HT1080 (cell line): ENCODE measurements at regions not wholly inside any gene's neighbourhood (a gene's known extent, or its start where the extent isn't known, plus 50 kb on each side); places are given as distances from the start of the nearest gene placed in this dataset.

ENCODE experiments used
- DNase-seq: peaks from one replicate; pipeline ENCODE4 v3.0.0-alpha.2; 2015; ENCODE audit warnings: low read depth

DNA sequence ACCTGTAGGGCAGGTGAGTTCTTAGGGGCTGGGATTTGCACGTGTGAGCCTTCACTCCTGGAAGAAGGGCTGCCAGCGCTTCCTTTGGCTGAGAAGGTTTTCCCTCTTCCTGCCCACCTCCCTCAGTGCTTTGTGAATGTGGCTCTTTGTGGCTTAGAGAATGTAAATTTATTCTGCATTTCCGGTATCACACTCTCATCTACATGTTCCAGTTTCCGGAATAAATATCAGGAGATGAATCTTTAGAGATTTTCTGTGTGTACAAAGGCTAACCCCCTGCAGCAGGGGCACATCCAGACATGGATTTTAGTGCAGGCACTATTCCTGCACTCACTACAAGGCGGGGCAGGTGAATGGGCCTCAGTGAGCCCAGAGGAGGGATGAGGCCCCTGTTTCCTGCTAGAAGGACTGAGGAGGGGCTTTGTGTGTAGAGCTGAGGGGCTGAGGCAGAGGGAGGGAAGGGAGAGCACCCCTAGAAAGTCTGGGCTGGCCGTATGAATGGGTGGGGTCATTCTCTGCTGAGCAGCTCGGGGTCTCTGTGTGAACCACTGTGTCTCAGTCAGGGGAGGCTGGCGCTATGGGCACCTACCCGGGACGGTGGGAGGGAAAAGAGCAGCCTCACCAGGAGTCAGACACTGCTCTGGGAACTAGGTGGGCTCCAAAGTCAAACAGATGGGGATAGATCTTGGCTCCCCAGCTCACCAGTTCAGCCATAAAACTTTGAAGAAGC lies 207.5 kb downstream of the MATN1 start:
- DNase-seq: no peak

DNA sequence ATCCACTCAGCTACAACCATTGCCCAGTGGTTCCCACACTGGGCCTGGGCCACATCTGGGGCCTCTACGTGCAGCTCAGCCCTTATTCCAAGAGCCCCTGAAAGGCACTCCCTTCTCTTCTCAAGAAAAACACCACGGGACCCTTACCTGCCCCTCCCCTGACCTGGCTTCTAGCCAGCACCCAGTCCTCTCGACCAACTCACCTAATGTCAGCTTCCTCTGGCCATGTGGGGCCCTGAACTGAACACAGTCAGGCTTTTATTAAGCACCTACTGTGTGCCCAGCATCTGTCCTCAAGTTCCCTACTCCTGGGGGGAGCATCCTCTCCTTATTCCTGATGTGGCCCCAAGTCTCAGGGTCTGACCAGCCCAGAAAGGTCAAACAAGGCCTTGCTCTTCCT lies 208.4 kb downstream of the MATN1 start:
- DNase-seq: no peak

DNA sequence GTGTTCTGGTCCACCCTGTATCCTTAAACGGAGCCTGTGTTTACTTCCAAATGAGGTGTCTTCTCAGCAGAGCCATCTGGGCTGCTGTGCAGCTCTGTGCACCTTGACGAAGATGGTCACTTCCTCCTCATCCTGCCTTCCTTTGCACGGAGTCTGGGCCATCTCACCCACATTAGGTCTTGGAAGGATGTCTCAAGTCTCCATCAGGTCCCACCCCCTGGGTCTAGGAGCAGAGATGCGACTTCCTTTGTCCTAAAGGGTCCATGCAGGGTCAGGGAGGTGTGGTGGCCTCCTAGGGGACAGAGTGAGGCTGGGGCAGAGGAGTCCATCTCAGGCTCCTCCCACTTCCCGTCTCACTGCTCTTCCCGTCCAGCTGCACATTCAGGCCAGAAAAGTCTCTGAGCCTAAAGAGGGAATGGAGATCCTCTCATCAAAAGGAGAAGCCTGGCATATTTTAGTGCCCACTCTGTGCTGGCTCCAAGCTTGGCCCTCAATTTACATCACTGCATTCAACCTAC lies 209.2 kb downstream of the MATN1 start:
- no peak for DNase-seq

DNA sequence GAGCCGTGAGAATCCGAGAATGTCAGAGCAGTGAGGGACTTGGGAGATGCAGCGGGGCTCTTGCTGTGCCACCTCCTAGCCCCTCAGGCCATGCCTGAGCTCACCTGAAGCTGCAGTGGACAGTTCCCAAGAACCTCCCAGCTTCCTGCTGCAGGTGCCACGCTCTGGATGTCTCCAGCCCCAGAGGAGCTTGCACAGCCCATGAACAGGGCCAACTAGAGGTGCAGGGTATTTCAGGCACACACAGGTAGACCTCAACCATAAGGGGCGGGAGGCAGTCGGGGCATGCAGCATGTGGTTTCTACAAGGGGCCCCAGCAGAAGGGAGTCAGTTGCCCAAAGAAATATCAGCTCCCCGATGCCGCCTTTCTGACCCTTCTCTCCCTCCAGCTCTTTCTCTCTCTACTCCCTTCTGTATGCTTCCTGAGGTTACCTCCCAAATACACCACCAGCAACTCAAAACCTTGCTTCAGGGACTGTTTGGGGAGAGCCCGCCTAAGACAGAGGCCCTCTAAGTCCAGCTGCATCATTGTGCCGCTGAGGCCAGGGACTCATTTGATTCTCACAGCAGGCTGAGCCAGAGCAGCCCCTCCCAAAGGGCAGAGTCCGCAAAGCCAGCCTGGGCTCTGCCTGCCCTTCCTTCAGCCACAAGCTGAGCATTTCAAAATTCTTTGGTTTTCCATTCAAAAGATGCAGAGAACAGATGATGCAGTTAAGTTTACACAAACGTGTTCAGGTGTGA lies 209.8 kb downstream of the MATN1 start:
- DNase-seq: no peak

DNA sequence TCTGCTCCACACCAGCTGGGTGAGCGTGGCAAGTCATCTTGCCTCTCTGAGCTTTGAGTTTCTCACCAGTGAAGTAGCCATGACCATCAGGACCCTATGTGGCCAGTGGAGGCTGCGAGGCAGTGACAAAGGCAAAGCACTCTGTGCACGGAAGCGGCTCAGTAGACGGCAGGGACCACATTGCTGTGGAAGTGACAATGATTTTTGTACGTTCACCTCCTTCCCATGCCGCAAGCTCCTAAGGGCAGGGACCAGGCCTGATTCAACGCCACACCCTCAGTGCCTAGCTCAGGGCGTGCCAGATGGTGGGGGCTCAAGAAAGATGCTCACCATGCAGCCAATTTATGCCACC lies 210.5 kb downstream of the MATN1 start:
- DNase-seq: no peak

DNA sequence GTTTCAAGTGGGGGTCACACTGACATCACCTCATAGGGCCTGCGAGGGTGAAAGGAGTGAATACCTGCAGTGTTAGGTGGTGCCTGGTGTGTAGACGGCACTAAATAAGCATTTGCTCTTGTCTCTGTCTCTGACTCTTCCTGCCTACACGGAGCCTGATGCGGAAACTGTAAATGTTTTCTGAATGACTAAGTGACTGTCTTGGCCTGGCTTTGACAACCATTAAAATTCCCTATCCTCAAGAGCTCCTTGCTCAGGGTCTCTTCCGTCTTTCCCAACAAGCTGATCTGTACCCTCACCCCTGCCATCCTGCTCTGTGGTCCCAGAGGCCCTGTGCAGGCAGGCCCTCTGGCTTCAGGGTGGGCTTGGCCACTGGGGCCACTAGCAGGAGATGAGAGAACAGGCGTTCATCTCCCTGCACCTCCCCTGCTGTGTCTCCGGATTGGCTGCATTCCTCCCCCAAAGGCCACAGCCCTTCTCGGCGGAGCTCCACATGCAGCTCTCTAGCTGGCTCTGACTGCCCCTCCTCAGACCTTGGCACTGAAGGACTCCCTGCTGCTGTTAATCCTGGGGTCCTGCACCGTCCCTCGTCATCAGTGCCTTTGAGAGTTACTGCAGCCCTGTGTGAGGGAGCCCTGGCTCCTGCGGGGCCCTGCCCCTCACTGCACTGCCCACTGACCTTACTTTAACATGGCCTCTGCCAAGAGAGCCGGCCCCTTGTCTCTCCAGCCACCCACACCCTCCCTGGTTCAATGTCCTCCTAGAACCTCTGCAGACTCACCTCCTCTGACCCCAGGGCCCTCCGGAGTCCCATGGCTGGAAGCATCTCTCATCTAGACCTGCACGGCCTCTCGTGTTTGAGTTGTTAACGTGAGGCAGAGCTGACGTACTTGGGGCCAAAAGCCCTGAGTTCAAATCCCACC lies 211.1 kb downstream of the MATN1 start:
- peak; percentile 63 for DNase-seq

DNA sequence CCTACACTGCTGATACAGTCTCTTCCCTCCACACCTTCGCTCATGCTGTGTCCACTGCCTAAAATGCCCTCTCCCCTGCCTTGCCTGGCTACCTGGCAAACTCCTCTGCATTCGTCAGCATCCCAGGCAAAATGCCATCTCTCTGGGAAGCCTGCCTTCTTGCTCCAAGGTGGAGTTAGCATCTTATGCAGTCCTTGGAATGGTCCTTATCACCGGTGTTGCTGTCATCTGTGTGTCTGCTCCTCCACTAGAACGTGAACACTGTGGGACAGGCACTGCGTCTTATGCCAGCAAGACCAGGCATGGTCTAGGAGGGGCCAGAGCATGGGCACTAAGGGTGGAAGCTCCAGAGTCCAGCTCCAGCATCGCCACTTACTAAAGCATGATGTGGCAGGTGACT lies 211.8 kb downstream of the MATN1 start:
- no peak for DNase-seq

DNA sequence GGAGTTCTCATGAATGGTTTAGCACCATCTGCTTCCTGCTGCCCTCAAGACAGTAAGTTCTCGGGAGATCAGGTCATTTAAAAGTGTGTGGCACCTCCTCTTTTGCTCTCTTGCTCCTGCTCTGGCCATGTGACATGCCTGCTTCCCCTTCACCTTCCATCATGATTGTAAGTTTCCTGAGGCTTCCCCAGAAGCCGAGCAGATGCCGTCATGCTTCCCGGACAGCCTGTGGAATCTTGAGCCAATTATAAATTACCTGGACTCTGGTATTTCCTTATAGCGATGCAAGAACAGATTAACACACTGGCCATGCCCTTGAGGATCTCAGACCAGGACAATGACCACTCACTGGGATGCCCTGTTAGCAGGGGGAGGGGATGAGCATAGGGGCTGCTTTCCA lies 212.3 kb downstream of the MATN1 start:
- DNase-seq: no peak

DNA sequence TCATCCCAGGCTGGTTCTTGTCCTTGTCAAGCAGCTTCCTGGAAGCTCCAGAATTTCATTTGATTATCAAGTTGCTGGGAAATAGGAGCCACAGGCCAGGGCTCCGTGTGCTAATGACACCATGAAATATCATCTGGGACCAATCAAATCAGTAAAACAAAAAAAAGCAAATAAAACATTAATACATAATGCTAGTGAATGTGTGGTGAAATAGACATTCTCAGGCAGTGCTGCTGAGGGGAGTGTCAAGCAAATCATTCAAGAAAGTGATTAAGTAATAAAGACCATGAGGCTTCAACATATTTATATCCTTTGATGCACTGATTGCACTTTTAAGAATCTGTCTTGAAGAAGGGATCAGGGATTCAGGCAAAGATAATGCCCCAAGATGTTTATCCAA lies 213.7 kb downstream of the MATN1 start:
- no peak for DNase-seq

DNA sequence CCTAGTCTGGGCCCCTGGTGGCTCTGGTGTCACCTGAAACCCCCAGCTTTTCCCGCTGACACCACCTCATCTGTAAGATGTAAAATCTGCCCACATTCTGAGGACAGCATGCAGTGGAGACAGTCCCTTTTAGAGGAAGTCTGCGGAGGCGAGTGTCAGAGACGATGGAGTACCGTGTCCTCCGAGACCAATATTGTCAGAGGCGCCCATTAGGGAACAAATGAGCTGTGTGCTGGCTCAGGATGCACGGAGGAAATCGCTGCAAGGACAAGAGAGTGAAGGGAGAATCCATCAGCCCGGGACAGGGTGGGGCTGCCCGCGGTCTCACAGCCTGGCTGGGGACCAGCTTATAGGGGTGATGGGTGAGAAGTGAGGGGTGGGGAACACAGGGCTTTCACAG lies 214.8 kb downstream of the MATN1 start:
- DNase-seq: no peak

DNA sequence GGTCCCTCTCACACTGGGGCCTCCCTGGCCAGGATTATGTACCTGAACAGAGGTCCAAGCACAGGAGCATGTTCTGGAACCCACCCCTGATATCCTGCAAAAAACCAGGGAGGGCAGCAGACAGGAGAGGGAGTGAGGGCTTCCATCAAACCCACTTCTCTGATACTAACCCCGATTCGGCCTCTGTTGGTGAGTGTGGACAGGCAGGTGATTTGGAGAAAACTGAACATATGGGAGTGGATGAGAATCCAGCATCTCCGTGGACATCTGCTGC lies 215.3 kb downstream of the MATN1 start:
- DNase-seq: no peak

DNA sequence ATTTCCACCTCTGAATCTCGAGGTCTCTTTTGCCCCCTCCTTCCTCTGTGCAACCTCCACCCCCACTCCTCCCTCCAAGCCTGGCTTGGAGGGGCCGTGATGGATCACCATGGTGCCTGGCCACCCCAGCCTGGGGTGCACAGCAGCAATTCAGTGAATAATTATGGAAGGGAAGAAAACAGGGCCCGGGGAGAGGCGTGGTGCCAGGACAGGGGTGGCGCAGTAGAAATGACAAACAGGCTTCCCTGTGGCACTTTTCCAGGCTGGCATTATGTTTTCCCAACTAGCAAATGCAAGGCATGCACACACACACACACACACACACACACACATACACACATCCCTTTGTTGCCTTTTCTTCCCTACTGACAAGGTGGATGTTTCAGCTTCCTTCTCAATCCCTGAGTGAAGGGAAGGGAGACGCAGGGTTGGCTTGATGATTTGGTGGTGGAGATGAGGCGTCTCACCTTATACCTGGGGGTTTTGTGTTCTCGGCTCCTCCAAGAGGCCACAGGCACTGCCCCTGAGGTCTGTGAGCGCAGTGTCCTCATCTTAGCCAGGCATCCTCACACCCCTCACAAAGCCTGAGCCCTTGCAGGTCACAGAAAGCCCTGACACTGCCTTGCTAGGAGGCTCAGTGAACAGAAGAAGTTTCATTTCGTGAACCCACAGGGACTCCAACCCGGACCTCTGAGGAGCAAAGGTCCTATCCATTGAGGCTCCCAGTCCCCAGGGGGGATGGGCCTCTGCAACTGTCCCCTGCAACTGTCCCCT lies 215.8 kb downstream of the MATN1 start:
- DNase-seq: no peak

DNA sequence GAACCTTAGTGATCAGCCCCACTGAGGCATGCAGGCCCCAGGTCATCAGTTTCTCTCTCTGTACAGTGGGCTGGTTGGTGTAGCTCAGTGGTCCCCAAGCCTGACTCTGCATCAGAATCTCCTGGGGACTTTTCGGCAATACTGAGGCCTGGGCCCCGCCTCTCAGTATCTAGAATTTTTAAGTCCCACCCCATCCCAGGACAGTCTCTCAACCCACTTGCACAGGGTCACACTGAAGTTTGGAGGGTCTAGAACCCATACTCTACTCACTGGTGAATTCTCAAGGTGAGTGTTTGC lies 216.4 kb downstream of the MATN1 start:
- DNase-seq: no peak

DNA sequence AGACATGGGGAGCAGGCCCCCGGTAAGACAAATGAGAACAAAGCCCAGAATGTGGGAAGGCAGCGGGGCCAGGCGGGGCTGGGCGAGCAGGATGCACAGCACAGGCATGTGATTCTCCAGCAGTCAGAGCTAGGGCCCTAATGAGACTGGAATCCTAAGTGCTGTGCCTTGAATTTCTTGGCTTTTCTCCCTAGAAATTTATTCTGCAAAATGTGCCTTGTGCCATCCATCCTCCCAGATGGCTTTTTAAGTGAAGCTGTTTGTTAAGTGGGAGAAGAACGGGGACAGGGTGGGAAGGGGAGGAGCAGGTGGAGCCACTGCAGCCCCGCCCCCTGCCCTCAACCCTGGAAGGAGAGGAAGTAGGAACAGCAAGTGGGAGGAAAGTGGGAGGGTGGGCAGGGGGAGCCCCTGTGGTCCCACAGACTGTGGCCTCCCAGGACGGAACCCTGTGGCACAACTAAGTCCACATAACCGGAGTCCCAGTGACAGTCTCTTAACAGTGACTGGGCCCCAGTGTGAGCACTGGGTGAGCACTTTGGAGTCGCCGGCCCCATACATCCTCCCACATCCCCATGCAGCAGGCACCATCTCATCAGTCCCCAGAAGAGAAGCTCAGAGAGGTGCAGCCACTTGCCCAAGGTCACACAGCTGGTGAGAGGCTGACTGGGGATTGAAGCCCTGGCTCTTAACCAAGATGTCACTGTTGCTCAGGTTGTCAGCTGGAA lies 216.9 kb downstream of the MATN1 start:
- no peak for DNase-seq

DNA sequence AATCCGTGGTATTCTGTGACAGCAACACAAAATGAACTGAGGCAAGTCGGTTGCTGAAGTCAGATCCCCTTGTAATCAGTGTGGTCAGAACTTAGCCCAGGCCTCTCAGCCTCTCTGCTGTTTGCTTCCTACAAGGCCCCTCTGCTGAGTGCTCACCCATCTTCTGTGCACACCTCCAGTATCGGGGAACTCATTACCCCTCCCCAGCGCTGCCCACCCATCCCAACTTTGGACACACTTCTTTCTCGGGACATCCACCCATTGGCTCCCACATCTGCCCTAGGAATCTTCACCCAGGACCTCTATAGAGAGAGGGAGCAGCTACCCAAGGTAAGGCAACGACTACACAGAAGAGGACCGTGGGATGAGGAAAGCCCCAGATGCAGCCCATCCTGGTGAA lies 217.5 kb downstream of the MATN1 start:
- DNase-seq: no peak

DNA sequence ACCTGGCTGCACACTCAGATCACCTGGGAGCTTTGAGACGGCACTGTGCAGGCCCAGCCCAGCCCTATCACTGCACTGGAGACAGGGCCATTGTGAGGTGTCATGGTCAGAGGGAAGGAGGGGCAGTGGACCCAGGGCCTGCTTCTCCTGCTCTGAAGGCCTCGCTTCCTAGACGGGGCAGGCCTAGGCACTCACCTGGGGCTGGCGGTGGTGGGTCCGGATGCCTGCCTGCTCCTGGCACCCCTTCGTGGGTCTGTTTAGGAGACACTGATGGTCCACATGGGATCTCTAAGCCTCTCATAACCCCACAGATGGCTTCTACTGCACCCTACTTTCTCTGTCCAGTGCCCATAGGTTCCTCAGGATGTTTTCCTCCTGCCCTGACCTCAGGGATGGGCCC lies 230.9 kb downstream of the MATN1 start:
- no peak for DNase-seq

DNA sequence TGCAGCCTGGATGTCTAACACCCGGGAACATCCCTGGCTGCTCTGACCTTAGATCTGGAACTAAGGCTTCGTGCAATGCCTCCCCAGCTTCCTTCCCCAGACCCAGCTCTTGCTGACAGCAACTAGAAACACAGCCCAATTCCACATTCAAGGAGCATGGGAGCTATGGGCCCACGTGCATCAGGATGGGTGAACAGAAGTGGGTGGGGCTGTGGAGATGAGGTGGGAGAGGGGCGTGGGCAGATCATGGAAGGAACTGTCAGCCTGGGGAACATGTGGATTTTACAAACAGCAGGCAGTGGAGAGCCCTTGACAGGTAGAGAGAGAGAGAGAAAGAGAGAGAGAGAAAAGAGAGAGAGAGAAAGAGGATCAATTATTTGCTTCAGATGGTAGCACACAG lies 231.6 kb downstream of the MATN1 start:
- DNase-seq: no peak

DNA sequence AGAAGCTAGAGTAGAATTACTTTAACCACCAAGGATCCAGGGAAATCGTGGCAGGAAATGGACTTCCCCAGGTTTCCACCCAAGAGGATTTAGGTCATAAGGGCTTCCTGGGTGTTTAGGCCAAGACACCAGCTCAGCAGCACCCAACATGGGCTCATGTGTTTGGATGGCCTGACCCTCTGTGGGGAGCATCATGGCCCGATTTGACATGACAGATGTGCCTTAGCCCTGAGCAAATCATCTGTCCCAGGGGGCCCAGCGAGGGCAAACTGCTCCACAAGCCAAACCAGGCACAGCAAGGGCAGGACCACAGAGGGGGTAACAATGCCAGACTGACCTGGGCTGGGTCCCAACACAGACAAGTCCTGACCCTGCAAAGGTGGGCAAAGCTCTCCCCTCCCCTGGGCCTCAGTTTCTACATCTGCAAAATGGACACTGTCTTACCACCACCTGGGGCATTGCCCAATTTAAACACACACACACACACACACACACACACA lies 232.8 kb downstream of the MATN1 start:
- no peak for DNase-seq

DNA sequence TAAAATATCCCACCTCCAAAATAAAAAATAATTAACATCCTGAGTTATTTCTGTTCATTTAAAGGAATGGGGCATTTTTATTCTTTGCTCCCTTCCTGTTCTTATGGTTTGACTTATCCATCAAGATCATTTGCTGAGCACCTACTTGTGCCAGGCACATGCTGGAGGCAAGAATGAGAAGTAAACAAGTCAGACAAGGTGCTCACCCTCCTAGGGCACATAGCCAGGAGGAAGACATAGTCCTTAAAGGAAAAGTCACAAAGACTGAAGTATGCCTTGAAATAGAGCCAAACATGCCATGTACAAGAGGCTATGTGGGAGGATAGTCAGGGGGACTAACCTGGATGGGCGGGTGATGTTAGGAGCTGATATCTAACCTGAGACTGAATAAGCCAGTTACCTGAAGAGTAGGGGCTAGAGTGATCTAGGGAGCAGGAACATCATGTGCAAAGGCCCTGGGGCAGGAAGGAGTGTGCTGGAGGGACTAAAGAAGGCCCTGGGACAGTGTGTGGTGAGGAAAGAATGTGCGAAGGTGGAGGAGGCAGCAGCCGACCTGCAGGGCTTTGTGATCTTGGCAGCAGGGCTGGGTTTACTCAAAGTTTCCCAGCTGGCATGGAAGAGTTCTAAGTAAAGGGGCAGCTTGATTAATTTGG lies 233.5 kb downstream of the MATN1 start:
- no peak for DNase-seq

DNA sequence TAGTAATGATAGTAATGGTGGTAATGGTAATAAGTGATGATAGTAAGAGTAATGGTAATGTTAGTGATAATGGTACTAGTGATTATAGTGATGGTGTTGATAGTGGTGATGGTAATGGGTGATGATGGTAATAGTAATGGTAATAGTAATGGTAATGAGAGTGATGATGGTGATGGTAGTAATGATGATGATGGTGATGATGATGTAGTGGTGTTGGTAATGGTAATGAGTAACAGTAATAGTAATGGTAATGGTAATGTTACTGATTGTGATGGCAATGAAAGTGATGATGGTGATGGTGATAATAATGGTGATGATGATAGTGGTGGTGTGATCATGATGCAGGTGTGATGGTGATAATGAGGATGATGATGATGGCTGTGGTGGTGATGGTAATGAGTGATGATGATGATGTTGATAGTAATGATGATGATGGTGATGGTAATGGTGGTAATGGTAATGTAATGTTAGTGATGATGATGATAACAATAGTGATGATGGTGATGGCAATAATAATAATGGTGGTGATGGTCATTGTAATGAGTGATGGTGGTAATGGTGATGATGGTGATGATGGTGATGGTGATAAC lies 235.0 kb downstream of the MATN1 start:
- no peak for DNase-seq
